ENCODE measurements at regions not wholly inside any gene's neighbourhood (a gene's known extent, or its start where the extent isn't known, plus 50 kb on each side); places are given as distances from the start of the nearest gene placed in this dataset.

DNA sequence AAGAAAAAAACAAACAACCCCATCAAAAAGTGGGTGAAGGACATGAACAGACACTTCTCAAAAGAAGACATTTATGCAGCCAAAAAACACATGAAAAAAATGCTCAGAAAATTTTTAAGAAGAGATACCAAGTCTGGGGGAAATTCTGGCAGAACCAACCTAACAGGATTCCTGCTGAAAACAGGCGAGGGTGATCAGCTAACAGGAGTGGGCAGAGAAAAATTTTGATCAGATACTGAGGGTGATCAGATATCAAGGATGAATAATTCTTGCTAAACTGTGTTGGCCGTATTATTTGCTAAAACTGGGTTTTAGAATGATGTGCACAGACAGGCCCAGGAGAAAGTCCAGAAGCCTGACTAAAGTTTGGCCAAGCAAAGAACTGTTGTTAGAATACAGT is 557.3 kb downstream of the CD109 start:
- TF ChIP-seq CTCF (IDR thresholded peaks at IDR 0.05) (no peak), EZH2 (IDR thresholded peaks at IDR 0.05) (no peak), EZH2phosphoT487 (IDR thresholded peaks at IDR 0.05) (no peak)
